Breast epithelium (tissue), 4 donors: ENCODE measurements at regions not wholly inside any gene's neighbourhood (a gene's known extent, or its start where the extent isn't known, plus 50 kb on each side); places are given as distances from the start of the nearest gene placed in this dataset.

Experiments
- DNase-seq, 2 donors: peaks; one replicate each; pipeline ENCODE4 v3.0.0-alpha.2; 2019; ENCODE audit warnings: low spot score in 2 of 2
- H3K27ac ChIP-seq, 2 donors: fragments of 200-600 bp; sonication (generic) in 1 of 2; one replicate each; pipeline ENCODE4 v1.5.1; 2016 to 2019; ENCODE audit warnings: mild to moderate bottlenecking in 1 of 2
- H3K27me3 ChIP-seq, 2 donors: fragments of 200-600 bp; sonication (generic) in 1 of 2; one replicate each; pipeline versions ENCODE4 v1.5.1 to v1.6.0; 2017 to 2019; ENCODE audit warnings: control low read depth in 1 of 2, mild to moderate bottlenecking in 1 of 2
- H3K36me3 ChIP-seq: fragments of 200-600 bp; one replicate; pipeline ENCODE4 v1.5.1; 2019
- H3K4me1 ChIP-seq, 2 donors: fragments of 200-600 bp; sonication (generic); one replicate each; pipeline ENCODE4 v1.5.1; 2016 to 2019; ENCODE audit warnings: control low read depth in 1 of 2
- H3K4me3 ChIP-seq, 3 donors: fragments of 200-600 bp; sonication (generic); 1 replicate in 2 of 3; 2 replicates in 1 of 3; pipeline ENCODE4 v1.5.1; 2016 to 2019; ENCODE audit warnings: mild to moderate bottlenecking in 3 of 3, moderate library complexity in 2 of 3
- H3K9me3 ChIP-seq, 2 donors: fragments of 200-600 bp; sonication (generic) in 1 of 2; one replicate each; pipeline ENCODE4 v1.5.1; 2016 to 2019; ENCODE audit warnings: control low read depth in 1 of 2
- CTCF ChIP-seq, 3 donors: fragments of 450-650 bp; IDR thresholded peaks; one replicate each; pipeline ENCODE4 v1.5.1; 2016 to 2017; ENCODE audit warnings: antibody characterized with exemption in 3 of 3, mild to moderate bottlenecking in 3 of 3, moderate library complexity in 3 of 3
- POLR2A ChIP-seq: fragments of 450-650 bp; IDR thresholded peaks from one replicate; pipeline ENCODE4 v1.6.1; 2016; ENCODE audit warnings: antibody characterized with exemption, mild to moderate bottlenecking, moderate library complexity
- POLR2AphosphoS5 ChIP-seq, 3 donors: sonication (generic); formaldehyde crosslinking; IDR thresholded peaks; one replicate each; pipeline ENCODE4 v1.6.1; 2017; ENCODE audit warnings: antibody characterized with exemption in 3 of 3
- intact Hi-C: fragments of 100-400 bp; cut with DNase I; formaldehyde crosslinking; loops from one replicate; pipeline ENCODE4 v1.15.1; 2023; ENCODE audit warnings: low total_unique reads

GRCh38 chr17:72273289-72274056, 152.7 kb downstream of the SOX9 start:
- Histone ChIP-seq H3K27me3 (no peaks in the 10 kb centered on the region), H3K4me1 (no peaks in the 10 kb centered on the region), H3K27ac (no peak overlapping the region), H3K36me3 (no peaks in the 10 kb centered on the region), H3K4me3 (no peak overlapping the region), H3K9me3 (no peaks in the 10 kb centered on the region)
- intact Hi-C loops = no loop called here
- no peak for DNase-seq
- TF ChIP-seq CTCF (IDR thresholded peaks at IDR 0.05) = no peak
- TF ChIP-seq POLR2A = no peak
- TF ChIP-seq POLR2AphosphoS5 (IDR thresholded peaks at IDR 0.05) = no peak

- TF ChIP-seq POLR2A = no peak
- Histone ChIP-seq H3K36me3 (no peaks in the 10 kb centered on the region), H3K9me3 (no peaks in the 10 kb centered on the region), H3K27me3 (no peaks in the 10 kb centered on the region), H3K27ac (no peak overlapping the region), H3K4me3 (no peak overlapping the region), H3K4me1 (no peaks in the 10 kb centered on the region)
- DNase-seq = no peak
- intact Hi-C loops = no loop called here
Observed at GRCh38 chr17:72274614-72275013, 153.8 kb downstream of the SOX9 start.

GRCh38 chr17:72280881-72281280, 160.1 kb downstream of the SOX9 start:
- Histone ChIP-seq H3K27ac (no peak overlapping the region), H3K4me3 (no peak overlapping the region), H3K9me3 (no peaks in the 10 kb centered on the region), H3K27me3 (no peaks in the 10 kb centered on the region), H3K4me1 (peaks cover 0 to 5% of the 10 kb centered on the region in 2 donors), H3K36me3 (no peaks in the 10 kb centered on the region)
- no peak for DNase-seq
- intact Hi-C loops = no loop called here
- no peak for TF ChIP-seq POLR2A
- no peak for TF ChIP-seq POLR2AphosphoS5 (IDR thresholded peaks at IDR 0.05)
- TF ChIP-seq CTCF (IDR thresholded peaks at IDR 0.05) = no peak

GRCh38 chr17:72282439-72283029, 161.7 kb downstream of the SOX9 start:
- Histone ChIP-seq H3K4me1 (peaks cover 0 to 5% of the 10 kb centered on the region in 2 donors), H3K27ac (no peak overlapping the region)
- DNase-seq = no peak

GRCh38 chr17:72284806-72285205, 164.0 kb downstream of the SOX9 start:
- H3K27ac ChIP-seq = no peak overlapping the region
- H3K36me3 ChIP-seq = no peaks in the 10 kb centered on the region
- no peaks in the 10 kb centered on the region for H3K27me3 ChIP-seq
- no peak for DNase-seq
- H3K9me3 ChIP-seq = no peaks in the 10 kb centered on the region
- intact Hi-C loops = no loop called here
- H3K4me3 ChIP-seq = no peak overlapping the region
- TF ChIP-seq POLR2A = no peak
- no peak for TF ChIP-seq POLR2AphosphoS5 (IDR thresholded peaks at IDR 0.05)
- no peak for TF ChIP-seq CTCF (IDR thresholded peaks at IDR 0.05)
- peaks cover 0 to 5% of the 10 kb centered on the region in 2 donors for H3K4me1 ChIP-seq

More at GRCh38 chr17:72282439-72283029, 161.7 kb downstream of the SOX9 start:
- H3K27me3 ChIP-seq = no peaks in the 10 kb centered on the region
- no peak for TF ChIP-seq POLR2A
- no peak for TF ChIP-seq CTCF (IDR thresholded peaks at IDR 0.05)
- TF ChIP-seq POLR2AphosphoS5 (IDR thresholded peaks at IDR 0.05) = no peak
- H3K4me3 ChIP-seq = no peak overlapping the region
- intact Hi-C loops = no loop called here
- H3K9me3 ChIP-seq = no peaks in the 10 kb centered on the region
- no peaks in the 10 kb centered on the region for H3K36me3 ChIP-seq
